Suprapubic skin (tissue), 4 donors: ENCODE measurements at regions not wholly inside any gene's neighbourhood (a gene's known extent, or its start where the extent isn't known, plus 50 kb on each side); places are given as distances from the start of the nearest gene placed in this dataset.
"Not testable (repeated sequence)": the region's sequence is repeated elsewhere in the genome, so short reads cannot be mapped to it uniquely, and the experiment has no call there.

Experiments used
- DNase-seq, 2 donors: peaks; one replicate each; pipeline ENCODE4 v3.0.0-alpha.2; 2019; ENCODE audit warnings: low spot score in 2 of 2
- H3K27ac ChIP-seq: fragments of 200-600 bp; sonication (generic); one replicate; pipeline ENCODE4 v1.5.1; 2019
- H3K27me3 ChIP-seq: fragments of 200-600 bp; sonication (generic); one replicate; pipeline ENCODE4 v1.5.1; 2019
- H3K36me3 ChIP-seq: fragments of 200-600 bp; sonication (generic); one replicate; pipeline ENCODE4 v1.5.1; 2019
- H3K4me1 ChIP-seq: fragments of 200-600 bp; sonication (generic); one replicate; pipeline ENCODE4 v1.5.1; 2019
- H3K4me3 ChIP-seq: fragments of 200-600 bp; sonication (generic); one replicate; pipeline ENCODE4 v1.5.1; 2019; ENCODE audit warnings: mild to moderate bottlenecking
- H3K9me3 ChIP-seq: fragments of 200-600 bp; sonication (generic); one replicate; pipeline ENCODE4 v1.5.1; 2019
- CTCF ChIP-seq, 2 donors: fragments of 200-600 bp in 1 of 2; fragments of 450-650 bp in 1 of 2; sonication (generic) in 1 of 2; IDR thresholded peaks; one replicate each; pipeline ENCODE4 v1.5.1; 2016 to 2019; ENCODE audit warnings: antibody characterized with exemption in 2 of 2, mild to moderate bottlenecking in 1 of 2, moderate library complexity in 1 of 2
- EP300 ChIP-seq: sonication (generic); formaldehyde crosslinking; IDR thresholded peaks from one replicate; pipeline ENCODE4 v1.6.1; 2017; ENCODE audit warnings: antibody characterized with exemption
- POLR2A ChIP-seq, 2 donors: fragments of 450-650 bp; IDR thresholded peaks; one replicate each; pipeline ENCODE4 v1.6.1; 2017; ENCODE audit warnings: antibody characterized with exemption in 2 of 2, mild to moderate bottlenecking in 2 of 2, moderate library complexity in 2 of 2
- POLR2AphosphoS5 ChIP-seq, 3 donors: sonication (generic); formaldehyde crosslinking; IDR thresholded peaks; one replicate each; pipeline ENCODE4 v1.6.1; 2017; ENCODE audit warnings: antibody characterized with exemption in 3 of 3
- WGBS: methylation state at CpG from one replicate; pipeline ENCODE4 v1.1.5; 2018; 5-methylcytosine and 5-hydroxymethylcytosine counted together

GRCh38 chr16:80915079-80915450, 91.6 kb downstream of the CMC2 start:
- no peaks in the 10 kb centered on the region for H3K4me1 ChIP-seq
- no peak overlapping the region for H3K4me3 ChIP-seq
- no peaks in the 10 kb centered on the region for H3K9me3 ChIP-seq
- H3K36me3 ChIP-seq, result no peaks in the 10 kb centered on the region
- WGBS, result 89% methylated on average over 3 of the region's 3 CpGs
- TF ChIP-seq EP300, result no peak
- no peak for TF ChIP-seq POLR2A (IDR thresholded peaks at IDR 0.05)
- no peak for TF ChIP-seq POLR2AphosphoS5 (IDR thresholded peaks at IDR 0.05)
- DNase-seq, result no peak
- H3K27me3 ChIP-seq, result no peaks in the 10 kb centered on the region
- H3K27ac ChIP-seq, result no peak overlapping the region

- no peaks in the 10 kb centered on the region for H3K36me3 ChIP-seq
- no peak overlapping the region for H3K27ac ChIP-seq
- no peak for TF ChIP-seq CTCF (IDR thresholded peaks at IDR 0.05)
- no peak for TF ChIP-seq EP300
- no peak for TF ChIP-seq POLR2AphosphoS5 (IDR thresholded peaks at IDR 0.05)
- no peak for TF ChIP-seq POLR2A (IDR thresholded peaks at IDR 0.05)
- H3K27me3 ChIP-seq, result no peaks in the 10 kb centered on the region
- no peaks in the 10 kb centered on the region for H3K4me1 ChIP-seq
- 94% methylated on average over 10 of the region's 10 CpGs for WGBS
- H3K9me3 ChIP-seq, result no peaks in the 10 kb centered on the region
- H3K4me3 ChIP-seq, result no peak overlapping the region
- no peak for DNase-seq
Measured at GRCh38 chr16:80914379-80915078, 92.2 kb downstream of the CMC2 start.

GRCh38 chr16:80913397-80913796, 93.3 kb downstream of the CMC2 start:
- H3K27ac ChIP-seq, result no peak overlapping the region
- TF ChIP-seq POLR2AphosphoS5 (IDR thresholded peaks at IDR 0.05), result no peak
- no peak for TF ChIP-seq POLR2A (IDR thresholded peaks at IDR 0.05)
- no peak for TF ChIP-seq CTCF (IDR thresholded peaks at IDR 0.05)
- TF ChIP-seq EP300, result no peak
- no peaks in the 10 kb centered on the region for H3K27me3 ChIP-seq
- H3K4me1 ChIP-seq, result no peaks in the 10 kb centered on the region
- DNase-seq, result no peak
- no peak overlapping the region for H3K4me3 ChIP-seq
- H3K36me3 ChIP-seq, result no peaks in the 10 kb centered on the region
- no peaks in the 10 kb centered on the region for H3K9me3 ChIP-seq
- WGBS, result 92% methylated on average over 4 of the region's 4 CpGs

- no peak for TF ChIP-seq CTCF (IDR thresholded peaks at IDR 0.05)
- TF ChIP-seq EP300, result no peak
- TF ChIP-seq POLR2AphosphoS5 (IDR thresholded peaks at IDR 0.05), result no peak
- no peak for TF ChIP-seq POLR2A (IDR thresholded peaks at IDR 0.05)
- 80% methylated on average over 4 of the region's 4 CpGs for WGBS
- no peaks in the 10 kb centered on the region for H3K27me3 ChIP-seq
- DNase-seq, result no peak
- no peak overlapping the region for H3K4me3 ChIP-seq
- no peak overlapping the region for H3K27ac ChIP-seq
- H3K4me1 ChIP-seq, result no peaks in the 10 kb centered on the region
- no peaks in the 10 kb centered on the region for H3K9me3 ChIP-seq
- no peaks in the 10 kb centered on the region for H3K36me3 ChIP-seq
Measured at GRCh38 chr16:80912651-80913050, 94.0 kb downstream of the CMC2 start.

- H3K27me3 ChIP-seq, result no peaks in the 10 kb centered on the region
- H3K36me3 ChIP-seq, result no peaks in the 10 kb centered on the region
- 85% methylated on average over 2 of the region's 2 CpGs for WGBS
- DNase-seq, result no peak
- TF ChIP-seq POLR2AphosphoS5 (IDR thresholded peaks at IDR 0.05), result no peak
- TF ChIP-seq POLR2A (IDR thresholded peaks at IDR 0.05), result no peak
- TF ChIP-seq CTCF (IDR thresholded peaks at IDR 0.05), result no peak
- TF ChIP-seq EP300, result no peak
- H3K9me3 ChIP-seq, result no peaks in the 10 kb centered on the region
- no peaks in the 10 kb centered on the region for H3K4me1 ChIP-seq
- H3K4me3 ChIP-seq, result no peak overlapping the region
- no peak overlapping the region for H3K27ac ChIP-seq
Measured at GRCh38 chr16:80910434-80910833, 96.3 kb downstream of the CMC2 start.

- Histone ChIP-seq H3K4me1 (no peaks in the 10 kb centered on the region), H3K36me3 (no peaks in the 10 kb centered on the region), H3K27me3 (no peaks in the 10 kb centered on the region), H3K27ac (no peak overlapping the region), H3K4me3 (no peak overlapping the region), H3K9me3 (no peaks in the 10 kb centered on the region)
- no peak for DNase-seq
- WGBS, result 38% methylated on average over 3 of the region's 3 CpGs
- TF ChIP-seq POLR2A (IDR thresholded peaks at IDR 0.05), result no peak
- TF ChIP-seq EP300, result no peak
- no peak for TF ChIP-seq POLR2AphosphoS5 (IDR thresholded peaks at IDR 0.05)
- no peak for TF ChIP-seq CTCF (IDR thresholded peaks at IDR 0.05)
Measured at GRCh38 chr16:80909720-80910119, 97.0 kb downstream of the CMC2 start.

GRCh38 chr16:80906169-80906568, 100.5 kb downstream of the CMC2 start:
- H3K4me3 ChIP-seq, DNase-seq: not testable (repeated sequence)
- 94% methylated on average over 2 of the region's 2 CpGs for WGBS

More at GRCh38 chr16:80906169-80906568, 100.5 kb downstream of the CMC2 start:
- H3K27me3 ChIP-seq, H3K36me3 ChIP-seq, H3K9me3 ChIP-seq, H3K4me1 ChIP-seq, H3K27ac ChIP-seq: not testable (repeated sequence)
